ENCODE measurements at regions not wholly inside any gene's neighbourhood (a gene's known extent, or its start where the extent isn't known, plus 50 kb on each side); places are given as distances from the start of the nearest gene placed in this dataset.

GRCh38 chr22:19652316-19652715, 62.0 kb upstream of the SEPTIN5 start:
- TF ChIP-seq CTCF (IDR thresholded peaks at IDR 0.05; ENCODE audit: low read depth, low read length) (no peak), EZH2phosphoT487 (IDR thresholded peaks at IDR 0.05; ENCODE audit: low read depth) (no peak)
